Sciatic nerve (tissue), 2 donors: ENCODE measurements at regions not wholly inside any gene's neighbourhood (a gene's known extent, or its start where the extent isn't known, plus 50 kb on each side); places are given as distances from the start of the nearest gene placed in this dataset.

Experiments
- ATAC-seq: fragments of 200-7000 bp; cut with Tn5 transposase; one replicate; pipeline ENCODE4 v1.9.1; 2020; ENCODE audit warnings: mild to moderate bottlenecking, moderate library complexity
- DNase-seq: peaks from one replicate; pipeline ENCODE4 v3.0.0-alpha.2; 2020; ENCODE audit warnings: low spot score
- intact Hi-C: fragments of 100-400 bp; cut with DNase I; formaldehyde crosslinking; loops from one replicate; pipeline ENCODE4 v1.14.2; 2022
- donor health status: DM: no; HTN: no; CAD: no.
- donor health status: DM: no; HTN: no; CAD: no.

DNA sequence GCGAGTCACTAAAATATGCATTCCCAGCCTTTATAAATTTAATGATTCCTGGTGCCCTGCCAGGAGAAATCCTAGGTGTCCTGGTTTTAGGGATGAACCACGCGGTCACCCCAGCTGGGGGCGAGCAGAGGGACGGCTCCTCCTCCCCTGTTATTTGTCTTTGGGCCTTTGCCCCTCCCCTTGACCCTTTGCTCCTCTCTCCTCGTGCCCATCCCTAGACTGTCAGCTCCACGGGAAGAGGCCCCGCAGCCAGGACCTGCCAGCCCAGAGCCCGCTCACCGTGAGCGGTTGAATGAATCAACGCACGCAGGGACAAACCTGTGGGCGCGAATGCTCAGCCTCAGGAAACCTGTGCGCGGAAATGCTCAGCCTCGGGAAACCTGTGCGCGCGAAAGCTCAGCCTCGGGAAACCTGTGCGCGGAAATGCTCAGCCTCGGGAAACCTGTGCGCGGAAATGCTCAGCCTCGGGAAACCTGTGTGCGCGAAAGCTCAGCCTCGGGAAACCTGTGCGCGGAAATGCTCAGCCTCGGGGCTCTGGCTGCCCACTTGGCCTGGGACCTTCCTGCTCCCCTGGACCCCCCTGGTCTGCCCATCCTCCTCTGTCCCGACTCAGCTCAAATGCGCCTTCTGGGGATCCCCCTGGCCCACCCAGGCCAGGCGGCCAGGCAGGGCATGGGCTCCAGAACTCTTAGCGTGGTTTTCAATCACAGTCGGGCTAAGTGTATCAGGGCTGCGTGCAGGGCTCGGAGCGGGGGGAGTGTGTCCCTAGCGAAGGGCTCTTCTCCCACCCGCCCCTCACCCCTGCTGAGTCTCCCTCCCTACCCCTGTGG lies 140.5 kb upstream of the COL5A1 start:
- intact Hi-C loops = no loop called here
- DNase-seq = peak; percentile 56
- no peak for ATAC-seq

DNA sequence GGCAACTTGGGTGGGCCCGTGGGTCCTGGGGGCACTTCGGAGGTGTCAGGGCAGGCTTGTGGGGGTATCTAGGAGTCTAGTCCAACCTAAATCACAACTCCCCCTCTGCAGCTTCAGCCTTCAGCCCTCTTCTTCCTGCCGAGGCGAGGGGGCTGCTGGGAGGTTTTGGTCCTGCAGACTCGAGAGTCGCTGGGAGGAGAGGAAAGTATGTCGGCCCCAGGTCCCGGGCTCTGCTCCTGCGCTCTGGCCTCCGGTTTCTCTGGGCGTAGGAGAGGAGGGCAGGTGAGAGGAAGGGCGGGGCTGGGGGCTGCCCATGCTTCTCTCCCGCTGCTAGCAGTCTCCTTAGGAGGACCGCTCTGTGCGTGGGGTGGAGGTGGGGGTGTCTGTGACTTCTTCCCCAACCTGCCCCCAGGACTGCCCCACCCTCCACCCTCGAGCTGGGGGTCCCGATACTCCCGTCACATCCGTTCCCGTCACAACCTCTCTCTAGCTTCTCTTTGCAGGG lies 139.8 kb upstream of the COL5A1 start:
- ATAC-seq (peak; percentile 21), DNase-seq (peak; percentile 50)
- intact Hi-C loops = no loop called here

- intact Hi-C loops = no loop called here
- DNase-seq = peak; percentile 53
- peak; percentile 21 for ATAC-seq
Measured at GRCh38 chr9:134502266-134502791, 139.3 kb upstream of the COL5A1 start.

GRCh38 chr9:134502809-134503211 lies 138.8 kb upstream of the COL5A1 start:
- ATAC-seq (peak; percentile 96), DNase-seq (peak; percentile 64)
- intact Hi-C loops = no loop called here

GRCh38 chr9:134503301-134504105 lies 138.1 kb upstream of the COL5A1 start:
- ATAC-seq (no peak), DNase-seq (no peak)
- intact Hi-C loops = no loop called here

DNA sequence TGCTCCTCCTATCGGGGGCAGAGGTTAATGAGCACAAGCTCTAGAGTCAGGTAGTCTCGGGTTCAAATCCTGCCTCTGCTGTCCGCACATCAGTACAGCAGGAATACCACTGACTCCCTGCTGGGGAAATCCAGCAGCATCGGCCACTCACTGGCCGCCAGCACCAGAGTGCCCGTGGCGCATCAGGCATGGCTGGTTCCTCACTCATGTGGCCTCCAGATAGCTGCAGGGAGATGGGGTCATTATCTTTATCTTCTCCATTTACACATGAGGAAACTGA lies 137.6 kb upstream of the COL5A1 start:
- intact Hi-C loops = no loop called here
- DNase-seq = no peak
- ATAC-seq = no peak

GRCh38 chr9:134505032-134505431 lies 136.6 kb upstream of the COL5A1 start:
- ATAC-seq (no peak), DNase-seq (no peak)
- intact Hi-C loops = no loop called here

DNA sequence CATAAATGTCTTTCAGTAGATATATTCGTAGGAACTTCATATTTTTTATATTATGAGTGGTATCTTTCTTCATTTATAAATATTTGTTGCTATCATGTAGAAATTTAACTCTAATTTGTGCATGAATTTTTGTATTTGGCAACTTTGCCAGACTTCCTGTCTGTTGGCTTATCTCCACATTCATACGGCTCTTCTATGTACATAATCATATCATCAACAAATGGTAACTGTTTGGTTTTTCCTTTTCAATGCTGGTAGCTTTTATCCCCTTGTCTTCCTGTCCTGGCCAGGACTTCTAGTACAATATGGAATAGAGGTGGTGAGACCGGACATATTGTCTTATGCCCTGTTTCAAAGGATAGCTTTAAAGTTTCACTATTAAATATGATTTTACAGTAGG lies 132.3 kb upstream of the COL5A1 start:
- DNase-seq (no peak), ATAC-seq (no peak)
- intact Hi-C loops = no loop called here

GRCh38 chr9:134509817-134510216 lies 131.8 kb upstream of the COL5A1 start:
- DNase-seq (no peak), ATAC-seq (no peak)
- intact Hi-C loops = no loop called here

GRCh38 chr9:134514503-134514902 lies 127.1 kb upstream of the COL5A1 start:
- DNase-seq (no peak), ATAC-seq (no peak)

DNA sequence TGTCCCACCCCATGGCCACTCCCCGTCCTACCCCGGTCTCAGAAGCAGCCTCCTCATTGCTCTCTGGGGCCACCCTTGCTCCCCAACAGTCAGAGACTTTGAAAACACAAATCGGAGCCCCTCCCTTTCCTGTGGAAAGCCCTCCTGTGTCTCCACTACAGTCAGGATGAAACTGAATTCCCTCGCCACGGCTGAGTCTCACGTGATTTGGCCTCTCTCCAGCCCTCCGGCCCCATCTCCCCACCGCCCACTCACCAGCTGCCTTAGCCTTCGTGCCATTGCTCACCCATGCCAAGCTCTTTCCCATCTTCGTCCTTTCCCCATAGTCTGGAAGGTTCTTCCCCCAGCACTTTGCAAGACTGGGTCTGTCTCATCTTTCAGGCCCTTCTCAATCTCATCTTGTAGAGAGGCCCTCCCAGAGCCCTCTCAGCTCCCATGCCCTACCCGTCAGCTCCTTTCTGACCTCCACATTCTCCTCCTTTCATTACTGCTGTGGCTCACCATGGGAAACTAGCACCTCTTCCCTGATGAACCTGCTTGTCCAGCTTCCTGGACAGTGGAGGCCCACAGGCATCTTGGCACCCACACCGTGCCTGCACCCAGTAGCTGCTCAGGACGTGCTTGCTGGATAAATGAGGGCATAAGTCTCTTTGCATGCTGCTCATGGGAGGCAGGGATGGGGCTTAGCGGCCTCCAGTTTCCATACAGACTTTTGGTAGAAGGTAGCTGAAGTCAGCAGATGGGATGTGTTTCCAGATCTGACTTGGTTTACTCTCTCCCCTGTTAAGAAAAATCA lies 126.4 kb upstream of the COL5A1 start:
- intact Hi-C loops = no loop called here
- no peak for ATAC-seq
- no peak for DNase-seq

More at GRCh38 chr9:134514503-134514902, 127.1 kb upstream of the COL5A1 start:
- intact Hi-C loops = no loop called here

DNA sequence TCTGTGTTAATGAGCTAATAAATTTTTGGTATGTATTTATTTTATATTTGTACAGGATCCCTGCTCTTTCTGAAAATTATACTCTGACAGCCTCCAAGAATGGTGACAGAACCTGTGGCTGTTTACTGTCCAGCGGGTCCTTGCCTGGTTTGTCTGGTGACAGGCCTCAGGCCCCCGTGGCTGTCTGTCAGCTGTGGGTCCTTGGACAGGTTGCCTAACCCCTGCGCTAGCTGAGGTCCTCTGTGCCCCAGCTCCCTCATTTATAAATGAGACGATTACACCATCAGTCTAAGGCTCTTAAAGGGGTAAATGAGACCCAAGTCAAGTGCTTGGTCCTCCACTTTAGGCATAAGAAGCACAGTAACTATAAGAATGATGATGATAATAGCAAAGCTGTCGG lies 125.1 kb upstream of the COL5A1 start:
- ATAC-seq (no peak), DNase-seq (no peak)
- intact Hi-C loops = no loop called here

DNA sequence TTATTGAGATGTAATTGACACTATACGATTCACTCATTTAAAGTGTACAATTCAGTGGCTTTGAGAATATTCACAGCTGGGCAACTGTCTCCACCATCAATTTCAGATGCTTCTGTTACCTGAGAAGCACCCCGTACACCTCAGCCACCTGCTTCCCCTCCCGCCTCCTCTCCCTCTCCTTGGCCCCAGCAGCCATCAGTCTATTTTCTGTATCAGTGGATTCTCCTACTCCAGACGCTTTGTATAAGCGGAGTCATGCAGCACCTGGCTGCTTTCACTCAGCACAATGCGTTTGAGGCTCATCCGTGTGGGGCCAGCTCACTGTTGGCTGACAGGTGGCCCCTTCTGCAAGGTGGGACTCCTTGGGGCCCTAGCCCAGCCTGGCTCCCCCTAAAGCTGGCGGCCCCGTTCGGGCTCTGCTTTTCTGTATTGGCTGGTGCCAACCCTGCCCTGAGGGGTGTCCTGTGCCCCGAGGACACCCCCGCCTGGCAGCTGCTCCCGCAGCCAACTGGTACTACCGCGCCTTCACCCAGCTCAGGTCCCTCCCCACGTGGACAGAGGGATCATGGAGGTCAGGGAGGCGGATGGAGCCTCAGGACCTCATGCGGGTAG lies 124.4 kb upstream of the COL5A1 start:
- DNase-seq (no peak), ATAC-seq (no peak)
- intact Hi-C loops = no loop called here

- intact Hi-C loops = no loop called here
- no peak for DNase-seq
- ATAC-seq = peak; percentile 85
Measured at GRCh38 chr9:134518004-134518606, 123.5 kb upstream of the COL5A1 start.

GRCh38 chr9:134519375-134520070 lies 122.1 kb upstream of the COL5A1 start:
- DNase-seq = no peak
- ATAC-seq = no peak
- intact Hi-C loops = no loop called here

- intact Hi-C loops = no loop called here
- no peak for DNase-seq
- ATAC-seq = no peak
Measured at GRCh38 chr9:134521817-134522501, 119.6 kb upstream of the COL5A1 start.

- no peak for DNase-seq
- intact Hi-C loops = no loop called here
- no peak for ATAC-seq
Measured at GRCh38 chr9:134522502-134522848, 119.1 kb upstream of the COL5A1 start.

- no peak for ATAC-seq
- no peak for DNase-seq
- intact Hi-C loops = no loop called here
Measured at GRCh38 chr9:134522976-134523375, 118.6 kb upstream of the COL5A1 start.
